ENCODE measurements at regions not wholly inside any gene's neighbourhood (a gene's known extent, or its start where the extent isn't known, plus 50 kb on each side); places are given as distances from the start of the nearest gene placed in this dataset.

DNA sequence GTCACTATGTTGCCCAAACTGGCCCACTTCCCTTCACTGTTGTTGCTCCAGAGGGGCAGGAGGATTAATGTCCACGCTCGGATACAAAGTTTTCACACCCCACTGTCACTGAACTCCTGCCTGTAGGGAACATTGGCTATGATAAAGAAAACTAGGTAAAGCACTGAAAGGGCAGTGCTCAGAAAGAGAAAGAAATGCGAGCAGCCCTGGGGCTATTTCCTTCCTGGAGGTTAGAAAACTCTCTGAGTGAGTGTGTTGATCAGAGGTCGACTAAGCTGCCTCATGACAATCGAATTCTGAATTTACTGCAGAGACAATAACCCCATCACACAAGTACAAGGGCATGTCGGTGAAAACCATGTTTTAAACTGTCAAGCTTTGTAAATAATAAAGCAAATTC is 227.2 kb upstream of the PITRM1 start:
- H3K9me3 ChIP-seq (ENCODE audit: low read depth) = no peaks in the 10 kb centered on the region
- no peaks in the 10 kb centered on the region for H3F3A ChIP-seq (ENCODE audit: low read depth)
- Mint-ChIP-seq H3K4me3 (no peak overlapping the region), H3K9me3 (peaks cover 4% of the 10 kb centered on the region), H3K27ac (peak overlapping the region; percentile 63), H3K4me1 (peaks cover 30% of the 10 kb centered on the region), H3K36me3 (no peaks in the 10 kb centered on the region), H3K27me3 (ENCODE audit: insufficient read depth, low read depth) (peaks cover 4% of the 10 kb centered on the region)
- no peak overlapping the region for H3K9ac ChIP-seq
- H3K4me3 ChIP-seq = no peak overlapping the region
- H3K4me1 ChIP-seq = peaks cover 10% of the 10 kb centered on the region
- H2AFZ ChIP-seq (replicated peaks) = no peak overlapping the region
- no peaks in the 10 kb centered on the region for H3K79me2 ChIP-seq (ENCODE audit: low read depth)
- H3K27me3 ChIP-seq = no peaks in the 10 kb centered on the region
- TF ChIP-seq EZH2 (IDR thresholded peaks at IDR 0.05) (no peak), EZH2phosphoT487 (IDR thresholded peaks at IDR 0.05) (no peak)
- TF ChIP-seq, protein P1, sequence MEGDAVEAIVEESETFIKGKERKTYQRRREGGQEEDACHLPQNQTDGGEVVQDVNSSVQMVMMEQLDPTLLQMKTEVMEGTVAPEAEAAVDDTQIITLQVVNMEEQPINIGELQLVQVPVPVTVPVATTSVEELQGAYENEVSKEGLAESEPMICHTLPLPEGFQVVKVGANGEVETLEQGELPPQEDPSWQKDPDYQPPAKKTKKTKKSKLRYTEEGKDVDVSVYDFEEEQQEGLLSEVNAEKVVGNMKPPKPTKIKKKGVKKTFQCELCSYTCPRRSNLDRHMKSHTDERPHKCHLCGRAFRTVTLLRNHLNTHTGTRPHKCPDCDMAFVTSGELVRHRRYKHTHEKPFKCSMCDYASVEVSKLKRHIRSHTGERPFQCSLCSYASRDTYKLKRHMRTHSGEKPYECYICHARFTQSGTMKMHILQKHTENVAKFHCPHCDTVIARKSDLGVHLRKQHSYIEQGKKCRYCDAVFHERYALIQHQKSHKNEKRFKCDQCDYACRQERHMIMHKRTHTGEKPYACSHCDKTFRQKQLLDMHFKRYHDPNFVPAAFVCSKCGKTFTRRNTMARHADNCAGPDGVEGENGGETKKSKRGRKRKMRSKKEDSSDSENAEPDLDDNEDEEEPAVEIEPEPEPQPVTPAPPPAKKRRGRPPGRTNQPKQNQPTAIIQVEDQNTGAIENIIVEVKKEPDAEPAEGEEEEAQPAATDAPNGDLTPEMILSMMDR (IDR thresholded peaks at IDR 0.05) = no peak
- H3K36me3 ChIP-seq = no peaks in the 10 kb centered on the region
- H4K20me1 ChIP-seq (ENCODE audit: low read depth) = no peaks in the 10 kb centered on the region
- no peak overlapping the region for H3K27ac ChIP-seq
- DNase-seq (ENCODE audit: low spot score) = no peak
- H3K4me2 ChIP-seq = no peak overlapping the region

DNA sequence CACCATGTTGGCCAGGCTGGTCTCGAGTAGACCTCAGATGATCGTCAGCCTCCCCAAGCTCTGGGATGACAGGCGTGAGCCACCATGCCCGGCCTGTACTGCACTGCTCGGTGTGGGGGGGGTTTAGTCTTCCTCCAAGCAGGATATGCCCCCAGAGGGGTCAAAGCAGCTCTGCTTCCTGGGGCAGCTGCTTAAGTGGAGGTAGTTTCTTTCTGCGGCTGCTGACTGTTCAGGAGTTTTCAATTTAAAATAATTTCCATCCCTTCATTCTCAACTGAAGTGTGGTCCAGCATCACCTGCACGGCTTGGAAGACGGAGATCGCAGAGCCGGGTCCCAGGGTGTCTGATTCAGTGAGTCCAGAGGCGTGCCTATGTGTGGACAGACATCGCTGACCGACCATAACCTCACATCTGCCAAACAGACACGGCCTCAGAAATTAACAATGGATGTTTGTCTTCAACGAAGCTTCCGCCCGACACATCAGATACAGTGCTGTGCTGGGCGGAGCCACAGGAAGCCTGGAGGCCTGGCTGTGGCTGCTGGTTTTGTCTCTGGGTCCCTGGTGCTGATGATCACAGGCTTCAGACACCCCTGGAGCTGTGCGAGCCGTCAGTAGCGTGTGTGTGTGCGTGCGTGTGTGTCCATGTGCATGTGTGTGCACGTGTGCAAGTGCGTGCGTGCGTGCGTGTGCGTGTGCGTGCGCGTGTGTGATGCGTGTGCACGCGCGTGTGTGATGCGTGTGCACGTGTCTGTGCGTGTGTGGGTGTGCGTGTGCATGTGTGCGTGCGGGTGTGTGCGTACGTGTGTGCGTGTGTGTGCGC is 226.5 kb upstream of the PITRM1 start:
- Mint-ChIP-seq H3K4me3 (peak overlapping the region; percentile 43), H3K4me1 (peaks cover 30% of the 10 kb centered on the region), H3K27ac (peak overlapping the region; percentile 33), H3K27me3 (ENCODE audit: insufficient read depth, low read depth) (peaks cover 4% of the 10 kb centered on the region), H3K9me3 (peaks cover 7% of the 10 kb centered on the region), H3K36me3 (no peaks in the 10 kb centered on the region)
- Histone ChIP-seq H3K27ac (no peak overlapping the region), H2AFZ (replicated peaks) (no peak overlapping the region), H3F3A (ENCODE audit: low read depth) (no peaks in the 10 kb centered on the region), H3K79me2 (ENCODE audit: low read depth) (no peaks in the 10 kb centered on the region), H3K4me2 (no peak overlapping the region), H4K20me1 (ENCODE audit: low read depth) (no peaks in the 10 kb centered on the region), H3K4me1 (peaks cover 10% of the 10 kb centered on the region), H3K4me3 (no peak overlapping the region), H3K36me3 (no peaks in the 10 kb centered on the region), H3K9me3 (ENCODE audit: low read depth) (no peaks in the 10 kb centered on the region), H3K27me3 (no peaks in the 10 kb centered on the region), H3K9ac (no peak overlapping the region)
- no peak for DNase-seq (ENCODE audit: low spot score)
- no peak for TF ChIP-seq EZH2 (IDR thresholded peaks at IDR 0.05)
- TF ChIP-seq, protein P1 (IDR thresholded peaks at IDR 0.05) = no peak
- no peak for TF ChIP-seq EZH2phosphoT487 (IDR thresholded peaks at IDR 0.05)

DNA sequence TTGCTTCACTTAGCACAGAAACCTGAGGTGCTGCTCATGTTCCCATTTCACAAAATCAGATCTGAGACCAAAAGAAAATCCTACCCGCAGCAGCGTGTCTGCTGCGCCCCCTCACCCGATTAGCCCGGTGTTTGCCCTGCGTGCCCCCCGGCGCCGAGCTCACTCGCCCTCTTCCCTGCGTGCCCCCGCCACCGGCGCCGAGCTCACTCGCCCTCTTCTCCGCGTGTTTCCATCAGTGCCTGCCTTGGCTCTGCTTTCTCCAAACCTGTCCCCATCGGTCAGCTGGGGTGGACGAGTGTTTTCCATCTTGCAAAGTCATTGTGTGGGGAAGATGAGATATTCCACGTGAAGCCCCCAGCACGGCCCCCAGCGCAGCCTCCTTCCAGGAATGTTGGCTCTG is 225.3 kb upstream of the PITRM1 start:
- H4K20me1 ChIP-seq (ENCODE audit: low read depth) = no peaks in the 10 kb centered on the region
- no peak overlapping the region for H3K27ac Mint-ChIP-seq
- no peak overlapping the region for H3K9ac ChIP-seq
- H3K4me2 ChIP-seq = no peak overlapping the region
- no peaks in the 10 kb centered on the region for H3F3A ChIP-seq (ENCODE audit: low read depth)
- H3K4me1 ChIP-seq = peaks cover 9% of the 10 kb centered on the region
- H3K36me3 ChIP-seq = no peaks in the 10 kb centered on the region
- H3K36me3 Mint-ChIP-seq = no peaks in the 10 kb centered on the region
- H3K9me3 ChIP-seq (ENCODE audit: low read depth) = no peaks in the 10 kb centered on the region
- H3K27me3 Mint-ChIP-seq (ENCODE audit: insufficient read depth, low read depth) = peaks cover 4% of the 10 kb centered on the region
- DNase-seq (ENCODE audit: low spot score) = no peak
- TF ChIP-seq EZH2 (IDR thresholded peaks at IDR 0.05) (no peak), EZH2phosphoT487 (IDR thresholded peaks at IDR 0.05) (no peak)
- TF ChIP-seq, protein P1 (IDR thresholded peaks at IDR 0.05) = no peak
- peaks cover 30% of the 10 kb centered on the region for H3K4me1 Mint-ChIP-seq
- peaks cover 7% of the 10 kb centered on the region for H3K9me3 Mint-ChIP-seq
- H3K27me3 ChIP-seq = no peaks in the 10 kb centered on the region
- H3K4me3 ChIP-seq = no peak overlapping the region
- H3K27ac ChIP-seq = no peak overlapping the region
- no peaks in the 10 kb centered on the region for H3K79me2 ChIP-seq (ENCODE audit: low read depth)
- H2AFZ ChIP-seq (replicated peaks) = no peak overlapping the region
- no peak overlapping the region for H3K4me3 Mint-ChIP-seq

Measured in neural progenitor cell (in vitro differentiated cells).